ENCODE measurements at regions not wholly inside any gene's neighbourhood (a gene's known extent, or its start where the extent isn't known, plus 50 kb on each side); places are given as distances from the start of the nearest gene placed in this dataset.

GRCh38 chr21:43276811-43277210, 108.0 kb downstream of the CRYAA start:
- Histone ChIP-seq H3K4me3 (replicated peaks in 1 of 3; ENCODE audit: insufficient read depth in 1 of 3, low read depth in 1 of 3, low read length in 3 of 3) (no peak overlapping the region), H3K9ac (replicated peaks; ENCODE audit: extremely low read depth, insufficient read depth, low read length) (no peak overlapping the region), H3K36me3 (ENCODE audit: control insufficient read depth in 2 of 2, extremely low read depth in 1 of 2, insufficient read depth in 2 of 2, low read length in 2 of 2) (no peaks in the 10 kb centered on the region), H3K27me3 (ENCODE audit: control insufficient read depth in 2 of 2, insufficient read depth in 2 of 2, low read length in 2 of 2) (peaks cover 0 to 3% of the 10 kb centered on the region in 2 experiments), H3K4me1 (ENCODE audit: control insufficient read depth, extremely low read depth, insufficient read depth, low read length) (no peaks in the 10 kb centered on the region), H4K20me1 (replicated peaks; ENCODE audit: control insufficient read depth, extremely low read depth, insufficient read depth, low read length) (no peaks in the 10 kb centered on the region), H3K9me3 (replicated peaks; ENCODE audit: control insufficient read depth, insufficient read depth, low read length) (no peaks in the 10 kb centered on the region), H2AFZ (ENCODE audit: low read depth, low read length) (no peak overlapping the region), H3K27ac (ENCODE audit: insufficient read depth, low read depth, low read length) (no peak overlapping the region), H3K4me2 (ENCODE audit: insufficient read depth, low read length) (no peak overlapping the region), H3K9me1 (replicated peaks; ENCODE audit: control insufficient read depth, extremely low read depth, insufficient read depth, low read length) (no peaks in the 10 kb centered on the region), H3K79me2 (ENCODE audit: control insufficient read depth, insufficient read depth, low read length) (no peaks in the 10 kb centered on the region)
- CTCF ChIA-PET, result interaction anchor here (1.3 kb wide), 1 partner anchor 369 kb away, joined by 5 read pairs; no protein-coding TSS in a partner anchor
- intact Hi-C loops (cut with micrococcal nuclease), result no loop called here
- dilution Hi-C loops (cut with MboI; ENCODE audit: extremely low pct_ligation_motif_present, low sequenced_read_pairs), result no loop called here
- POLR2A ChIA-PET, result no interaction called here
- FAIRE-seq, result no peak
- TF ChIP-seq MYC (IDR thresholded peaks at IDR 0.05; ENCODE audit: low read depth, low read length) (no peak), POLR2AphosphoS5 (IDR thresholded peaks at IDR 0.05; ENCODE audit: insufficient read depth, low read depth, low read length) (no peak), GATA2 (IDR thresholded peaks at IDR 0.05; ENCODE audit: insufficient read depth, insufficient read length, low read depth, low read length) (no peak), FOS (IDR thresholded peaks at IDR 0.05; ENCODE audit: borderline replicate concordance, insufficient read depth, low read length) (no peak), JUN (IDR thresholded peaks at IDR 0.05; ENCODE audit: borderline replicate concordance, insufficient read depth, insufficient read length, low read depth) (no peak)
- TF ChIP-seq, protein P1, sequence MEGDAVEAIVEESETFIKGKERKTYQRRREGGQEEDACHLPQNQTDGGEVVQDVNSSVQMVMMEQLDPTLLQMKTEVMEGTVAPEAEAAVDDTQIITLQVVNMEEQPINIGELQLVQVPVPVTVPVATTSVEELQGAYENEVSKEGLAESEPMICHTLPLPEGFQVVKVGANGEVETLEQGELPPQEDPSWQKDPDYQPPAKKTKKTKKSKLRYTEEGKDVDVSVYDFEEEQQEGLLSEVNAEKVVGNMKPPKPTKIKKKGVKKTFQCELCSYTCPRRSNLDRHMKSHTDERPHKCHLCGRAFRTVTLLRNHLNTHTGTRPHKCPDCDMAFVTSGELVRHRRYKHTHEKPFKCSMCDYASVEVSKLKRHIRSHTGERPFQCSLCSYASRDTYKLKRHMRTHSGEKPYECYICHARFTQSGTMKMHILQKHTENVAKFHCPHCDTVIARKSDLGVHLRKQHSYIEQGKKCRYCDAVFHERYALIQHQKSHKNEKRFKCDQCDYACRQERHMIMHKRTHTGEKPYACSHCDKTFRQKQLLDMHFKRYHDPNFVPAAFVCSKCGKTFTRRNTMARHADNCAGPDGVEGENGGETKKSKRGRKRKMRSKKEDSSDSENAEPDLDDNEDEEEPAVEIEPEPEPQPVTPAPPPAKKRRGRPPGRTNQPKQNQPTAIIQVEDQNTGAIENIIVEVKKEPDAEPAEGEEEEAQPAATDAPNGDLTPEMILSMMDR (IDR thresholded peaks at IDR 0.05; ENCODE audit: extremely low read depth in 1 of 2, insufficient read depth in 1 of 2, low read depth in 1 of 2, low read length in 2 of 2), result no peak
- TF ChIP-seq, protein P2, sequence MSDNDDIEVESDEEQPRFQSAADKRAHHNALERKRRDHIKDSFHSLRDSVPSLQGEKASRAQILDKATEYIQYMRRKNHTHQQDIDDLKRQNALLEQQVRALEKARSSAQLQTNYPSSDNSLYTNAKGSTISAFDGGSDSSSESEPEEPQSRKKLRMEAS (IDR thresholded peaks at IDR 0.05; ENCODE audit: insufficient read depth, insufficient read length), result no peak
- DNase-seq (ENCODE audit: low read depth, low spot score), result no peak
- BruUV-seq (replicated peaks), result no TSS peak
